ENCODE measurements at regions not wholly inside any gene's neighbourhood (a gene's known extent, or its start where the extent isn't known, plus 50 kb on each side); places are given as distances from the start of the nearest gene placed in this dataset.

- TF ChIP-seq EZH2 (IDR thresholded peaks at IDR 0.05; ENCODE audit: insufficient read depth, poor library complexity, severe bottlenecking) (no peak), EZH2phosphoT487 (IDR thresholded peaks at IDR 0.05; ENCODE audit: insufficient read depth, low read depth) (no peak)
These were observed 113.6 kb upstream of the APCDD1 start for GRCh38 chr18:10340821-10341220.

Data from GM23248 (cell line).